Stimulated activated naive B cell treated with anti-CD40 and anti-IgM and Interleukin-4, amounts not matched to agents 10 μg/mL and 1 μg/mL and 100 μg/mL, for 72 hours (primary cell): ENCODE measurements at regions not wholly inside any gene's neighbourhood (a gene's known extent, or its start where the extent isn't known, plus 50 kb on each side); places are given as distances from the start of the nearest gene placed in this dataset.
"Not testable (repeated sequence)": the region's sequence is repeated elsewhere in the genome, so short reads cannot be mapped to it uniquely, and the experiment has no call there.

Source experiments
- ATAC-seq, 2 donors: fragments of 150-1000 bp; cut with Tn5 transposase; replicated peaks; 2 replicates each; pipeline ENCODE4 v1.10.0; 2021; ENCODE audit warnings: moderate library complexity in 1 of 2
- DNase-seq: peaks from one replicate; pipeline ENCODE4 v3.0.0; 2021
- H3K27ac Mint-ChIP-seq: one replicate; pipeline ENCODE4 v1.8.0; 2022; ENCODE audit warnings: mild to moderate bottlenecking, mixed read lengths
- H3K27me3 Mint-ChIP-seq, 2 donors: one replicate each; pipeline ENCODE4 v1.8.0; 2022; ENCODE audit warnings: mixed read lengths in 2 of 2
- H3K36me3 Mint-ChIP-seq, 2 donors: one replicate each; pipeline ENCODE4 v1.8.0; 2022; ENCODE audit warnings: mixed read lengths in 2 of 2, mild to moderate bottlenecking in 1 of 2
- H3K4me1 Mint-ChIP-seq, 2 donors: one replicate each; pipeline ENCODE4 v1.8.0; 2022; ENCODE audit warnings: mixed read lengths in 2 of 2, mild to moderate bottlenecking in 1 of 2
- H3K4me3 Mint-ChIP-seq, 2 donors: one replicate each; pipeline ENCODE4 v1.8.0; 2022; ENCODE audit warnings: mild to moderate bottlenecking in 2 of 2, mixed read lengths in 2 of 2, moderate library complexity in 1 of 2
- H3K9me3 Mint-ChIP-seq, 2 donors: one replicate each; pipeline ENCODE4 v1.8.0; 2022; ENCODE audit warnings: mixed read lengths in 2 of 2, mild to moderate bottlenecking in 1 of 2

- H3K4me1 Mint-ChIP-seq, result no peaks in the 10 kb centered on the region
- no peak overlapping the region for H3K27ac Mint-ChIP-seq
- ATAC-seq, result peak; percentile 78 to 79
These were observed 429.1 kb downstream of the ACTR3B start for GRCh38 chr7:153188630-153189029.

GRCh38 chr7:153190452-153190851, 430.9 kb downstream of the ACTR3B start:
- no peak overlapping the region for H3K27ac Mint-ChIP-seq
- ATAC-seq (peak; percentile 49 to 67), DNase-seq (no peak)
- no peaks in the 10 kb centered on the region for H3K36me3 Mint-ChIP-seq
- no peak overlapping the region for H3K4me3 Mint-ChIP-seq
- no peaks in the 10 kb centered on the region for H3K27me3 Mint-ChIP-seq
- no peaks in the 10 kb centered on the region for H3K9me3 Mint-ChIP-seq
- no peaks in the 10 kb centered on the region for H3K4me1 Mint-ChIP-seq

More at GRCh38 chr7:153188630-153189029, 429.1 kb downstream of the ACTR3B start:
- Mint-ChIP-seq H3K4me3 (no peak overlapping the region), H3K36me3 (no peaks in the 10 kb centered on the region), H3K27me3 (no peaks in the 10 kb centered on the region), H3K9me3 (peaks cover 0 to 2% of the 10 kb centered on the region in 2 donors)
- DNase-seq, result no peak

DNA sequence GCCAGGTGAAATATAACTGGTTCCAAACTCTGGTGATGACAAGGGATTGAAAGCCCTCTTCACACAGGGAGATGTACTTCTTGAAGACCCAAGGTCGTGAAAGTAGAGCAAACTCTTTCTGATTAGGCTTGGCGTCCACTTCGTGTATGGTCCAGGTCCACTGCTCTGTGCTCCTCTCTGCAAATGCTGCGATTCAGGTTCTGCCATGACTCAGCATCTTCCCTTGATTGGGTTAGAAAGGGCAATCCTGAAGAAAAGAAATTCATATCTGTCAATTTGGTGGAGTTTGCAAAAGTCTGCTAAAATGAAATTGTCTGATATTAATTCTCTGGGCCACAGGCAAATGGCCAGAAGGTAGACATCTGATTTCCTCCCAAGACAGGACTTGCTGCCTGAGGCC, 431.4 kb downstream of the ACTR3B start:
- no peak overlapping the region for H3K4me3 Mint-ChIP-seq
- no peaks in the 10 kb centered on the region for H3K36me3 Mint-ChIP-seq
- H3K27me3 Mint-ChIP-seq, result no peaks in the 10 kb centered on the region
- H3K4me1 Mint-ChIP-seq, result no peaks in the 10 kb centered on the region
- no peak overlapping the region for H3K27ac Mint-ChIP-seq
- H3K9me3 Mint-ChIP-seq, result no peaks in the 10 kb centered on the region
- no peak for DNase-seq
- no peak for ATAC-seq

DNA sequence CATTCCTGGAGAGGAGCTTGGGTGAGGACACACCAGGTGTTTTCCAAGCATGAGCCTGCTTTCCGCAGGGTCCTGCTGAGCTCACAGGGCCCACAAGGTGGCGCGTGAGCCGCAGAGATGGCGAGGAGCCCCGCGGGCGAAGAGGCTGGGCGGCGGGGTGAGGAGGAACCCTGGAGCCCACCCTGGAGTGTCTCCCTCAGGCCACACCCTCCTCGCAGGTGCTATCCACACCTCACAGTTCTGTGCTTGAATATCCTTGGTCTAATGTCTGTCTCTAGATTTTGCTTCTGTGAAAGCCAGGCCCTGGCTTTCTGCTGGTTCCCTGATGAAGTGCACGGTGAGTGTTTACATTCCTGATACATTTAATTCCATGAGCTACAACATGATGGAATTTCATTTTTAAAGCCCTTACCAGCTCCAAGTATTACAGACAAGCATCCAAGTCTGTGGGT, 433.6 kb downstream of the ACTR3B start:
- Mint-ChIP-seq H3K36me3 (no peaks in the 10 kb centered on the region), H3K4me3 (no peak overlapping the region), H3K4me1 (no peaks in the 10 kb centered on the region), H3K27me3 (no peaks in the 10 kb centered on the region), H3K27ac (no peak overlapping the region), H3K9me3 (peaks cover 0 to 2% of the 10 kb centered on the region in 2 donors)
- no peak for DNase-seq
- peak; percentile 44 to 52 for ATAC-seq

DNA sequence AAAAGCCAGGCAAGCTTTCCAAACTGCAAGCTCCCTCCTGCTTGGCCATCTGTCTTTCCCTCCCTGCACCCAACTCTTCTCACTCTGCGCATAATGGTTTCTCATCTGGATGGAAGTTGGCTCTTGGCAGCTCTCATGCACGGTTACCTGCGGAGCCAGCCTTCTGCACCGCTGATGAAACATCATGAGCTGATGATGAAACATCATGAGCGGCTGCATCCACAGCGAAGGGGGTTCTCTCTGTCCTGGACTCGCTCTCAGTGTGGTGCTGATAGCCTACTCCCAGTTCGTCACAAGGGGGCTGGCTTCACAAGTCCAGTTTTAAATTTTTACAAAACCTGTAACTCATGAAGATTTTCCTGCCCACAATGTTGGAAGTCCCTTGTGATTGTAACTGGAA, 457.5 kb downstream of the ACTR3B start:
- ATAC-seq, result no peak
- Mint-ChIP-seq H3K4me3 (no peak overlapping the region), H3K4me1 (no peaks in the 10 kb centered on the region)

GRCh38 chr7:153224890-153225289, 465.3 kb downstream of the ACTR3B start:
- ATAC-seq (no peak), DNase-seq (no peak)
- H3K4me3 Mint-ChIP-seq, result no peak overlapping the region
- H3K27ac Mint-ChIP-seq, result no peak overlapping the region
- peaks cover 0 to 3% of the 10 kb centered on the region in 2 donors for H3K36me3 Mint-ChIP-seq
- peaks cover 15 to 22% of the 10 kb centered on the region in 2 donors for H3K9me3 Mint-ChIP-seq
- H3K4me1 Mint-ChIP-seq, result no peaks in the 10 kb centered on the region
- H3K27me3 Mint-ChIP-seq, result no peaks in the 10 kb centered on the region

More for the DNA sequence above, 457.5 kb downstream of the ACTR3B start:
- Mint-ChIP-seq H3K9me3 (peaks cover 32 to 34% of the 10 kb centered on the region in 2 donors), H3K27ac (no peak overlapping the region), H3K36me3 (peaks cover 0 to 5% of the 10 kb centered on the region in 2 donors), H3K27me3 (no peaks in the 10 kb centered on the region)
- DNase-seq, result no peak

GRCh38 chr7:153245136-153245535, 485.6 kb downstream of the ACTR3B start:
- not testable (repeated sequence) for ATAC-seq, H3K27me3 Mint-ChIP-seq, H3K27ac Mint-ChIP-seq, H3K9me3 Mint-ChIP-seq, H3K4me3 Mint-ChIP-seq, DNase-seq, H3K4me1 Mint-ChIP-seq, H3K36me3 Mint-ChIP-seq

- ATAC-seq (no peak), DNase-seq (no peak)
- H3K36me3 Mint-ChIP-seq, result no peaks in the 10 kb centered on the region
- H3K27me3 Mint-ChIP-seq, result no peaks in the 10 kb centered on the region
- H3K27ac Mint-ChIP-seq, result no peak overlapping the region
- no peak overlapping the region for H3K4me3 Mint-ChIP-seq
- H3K9me3 Mint-ChIP-seq, result peaks cover 6% of the 10 kb centered on the region in 2 donors
- no peaks in the 10 kb centered on the region for H3K4me1 Mint-ChIP-seq
These were observed 486.3 kb downstream of the ACTR3B start for GRCh38 chr7:153245809-153246208.

- Mint-ChIP-seq H3K27me3 (no peaks in the 10 kb centered on the region), H3K4me1 (no peaks in the 10 kb centered on the region), H3K27ac (no peak overlapping the region), H3K9me3 (peaks cover 0 to 8% of the 10 kb centered on the region in 2 donors), H3K4me3 (no peak overlapping the region), H3K36me3 (no peaks in the 10 kb centered on the region)
- ATAC-seq (no peak), DNase-seq (no peak)
These were observed 488.4 kb downstream of the ACTR3B start for GRCh38 chr7:153247926-153248325.

GRCh38 chr7:153258686-153259085, 499.1 kb downstream of the ACTR3B start:
- Mint-ChIP-seq H3K27me3 (no peaks in the 10 kb centered on the region), H3K27ac (no peak overlapping the region), H3K36me3 (no peaks in the 10 kb centered on the region), H3K9me3 (peaks cover 0 to 10% of the 10 kb centered on the region in 2 donors), H3K4me1 (no peaks in the 10 kb centered on the region), H3K4me3 (no peak overlapping the region)
- DNase-seq (no peak), ATAC-seq (no peak)

- Mint-ChIP-seq H3K4me3 (no peak overlapping the region), H3K36me3 (no peaks in the 10 kb centered on the region), H3K4me1 (no peaks in the 10 kb centered on the region), H3K27me3 (no peaks in the 10 kb centered on the region), H3K27ac (no peak overlapping the region), H3K9me3 (peaks cover 4 to 17% of the 10 kb centered on the region in 2 donors)
- DNase-seq (no peak), ATAC-seq (no peak)
These were observed 516.8 kb downstream of the ACTR3B start for GRCh38 chr7:153276394-153276793.

DNA sequence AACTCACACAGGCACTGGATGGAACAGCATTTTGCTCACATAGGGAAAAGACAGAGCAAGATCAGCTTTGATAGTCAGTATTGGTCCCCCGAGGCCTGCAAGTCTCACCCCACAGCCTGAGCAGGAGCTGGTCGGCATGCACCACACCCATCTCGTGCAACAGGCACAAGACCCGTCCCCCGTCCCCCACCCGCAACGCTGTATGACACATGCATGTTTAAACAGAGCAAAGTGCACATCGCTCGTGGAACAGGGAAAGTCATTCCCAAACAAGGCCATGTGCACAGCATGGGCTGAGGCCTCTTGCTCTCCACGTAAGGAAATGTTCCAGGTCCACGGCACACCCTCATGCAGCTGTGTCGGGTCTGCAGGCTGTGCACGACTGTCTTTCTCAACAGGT, 527.2 kb downstream of the ACTR3B start:
- H3K4me1 Mint-ChIP-seq, result no peaks in the 10 kb centered on the region
- no peak overlapping the region for H3K27ac Mint-ChIP-seq
- no peak overlapping the region for H3K4me3 Mint-ChIP-seq
- ATAC-seq (no peak), DNase-seq (no peak)
- H3K36me3 Mint-ChIP-seq, result no peaks in the 10 kb centered on the region
- peaks cover 0 to 4% of the 10 kb centered on the region in 2 donors for H3K9me3 Mint-ChIP-seq
- H3K27me3 Mint-ChIP-seq, result peaks cover 0 to 4% of the 10 kb centered on the region in 2 donors

- Mint-ChIP-seq H3K27ac (no peak overlapping the region), H3K4me1 (no peaks in the 10 kb centered on the region), H3K4me3 (no peak overlapping the region), H3K9me3 (peaks cover 0 to 4% of the 10 kb centered on the region in 2 donors), H3K27me3 (peaks cover 0 to 4% of the 10 kb centered on the region in 2 donors), H3K36me3 (no peaks in the 10 kb centered on the region)
- ATAC-seq (no peak), DNase-seq (no peak)
These were observed 530.5 kb downstream of the ACTR3B start for GRCh38 chr7:153290066-153290465.

- no peaks in the 10 kb centered on the region for H3K27me3 Mint-ChIP-seq
- no peak for ATAC-seq
These were observed 537.6 kb downstream of the ACTR3B start for GRCh38 chr7:153297141-153297540.

DNA sequence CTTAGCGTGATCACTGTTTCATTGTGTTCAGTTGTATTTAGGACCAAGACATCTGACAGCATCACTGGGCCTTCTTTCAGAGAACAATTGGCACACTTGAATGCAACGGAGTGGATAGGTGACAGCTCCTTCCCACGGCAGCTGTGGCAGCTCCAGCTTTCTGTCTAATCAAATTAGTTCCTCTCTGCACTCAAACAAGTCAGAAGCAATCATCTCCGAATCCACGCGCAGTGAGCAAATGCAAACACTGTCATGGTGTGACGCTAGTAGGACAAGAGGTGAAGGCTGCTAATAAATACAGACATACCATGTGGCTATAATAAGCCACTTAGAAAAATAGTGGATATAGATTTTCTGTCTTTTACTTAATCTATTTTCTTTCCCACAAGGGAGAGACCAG, 542.4 kb downstream of the ACTR3B start:
- Mint-ChIP-seq H3K4me3 (no peak overlapping the region), H3K4me1 (no peaks in the 10 kb centered on the region), H3K9me3 (peaks cover 5 to 11% of the 10 kb centered on the region in 2 donors), H3K36me3 (no peaks in the 10 kb centered on the region), H3K27me3 (no peaks in the 10 kb centered on the region), H3K27ac (no peak overlapping the region)
- no peak for ATAC-seq
- no peak for DNase-seq

More at GRCh38 chr7:153297141-153297540, 537.6 kb downstream of the ACTR3B start:
- Mint-ChIP-seq H3K4me3 (no peak overlapping the region), H3K9me3 (peaks cover 0 to 4% of the 10 kb centered on the region in 2 donors), H3K4me1 (no peaks in the 10 kb centered on the region), H3K36me3 (no peaks in the 10 kb centered on the region), H3K27ac (no peak overlapping the region)
- DNase-seq, result no peak

DNA sequence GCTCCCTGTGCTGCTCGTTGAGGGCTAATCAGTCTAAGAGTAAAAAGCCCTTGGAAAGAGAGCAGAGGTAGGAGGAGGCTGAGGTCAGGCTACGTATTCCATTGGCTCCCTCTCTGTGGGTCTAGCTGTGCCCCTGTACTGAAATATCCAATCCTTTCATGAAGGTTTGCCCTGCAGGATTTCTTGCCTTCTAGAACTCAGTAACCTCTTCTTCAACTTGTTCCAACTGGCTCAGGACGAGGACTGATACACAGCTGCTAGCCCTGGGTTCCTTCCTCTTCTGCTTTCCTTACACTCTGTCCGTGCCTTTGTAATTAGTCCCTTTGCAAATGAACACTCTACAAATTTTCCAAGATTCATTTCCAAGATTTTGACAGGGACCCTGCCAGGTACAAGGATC, 560.5 kb downstream of the ACTR3B start:
- H3K27ac Mint-ChIP-seq, result no peak overlapping the region
- no peak for ATAC-seq

More for the DNA sequence above, 560.5 kb downstream of the ACTR3B start:
- Mint-ChIP-seq H3K9me3 (peaks cover 10 to 19% of the 10 kb centered on the region in 2 donors), H3K36me3 (no peaks in the 10 kb centered on the region), H3K4me1 (no peaks in the 10 kb centered on the region), H3K27me3 (no peaks in the 10 kb centered on the region), H3K4me3 (no peak overlapping the region)
- DNase-seq, result no peak
